ENCODE measurements at regions not wholly inside any gene's neighbourhood (a gene's known extent, or its start where the extent isn't known, plus 50 kb on each side); places are given as distances from the start of the nearest gene placed in this dataset.
A peak's percentile ranks its signal among the peaks of the same experiment; 100 is the strongest.
"Not testable (repeated sequence)": the region's sequence is repeated elsewhere in the genome, so short reads cannot be mapped to it uniquely, and the experiment has no call there.

DNA sequence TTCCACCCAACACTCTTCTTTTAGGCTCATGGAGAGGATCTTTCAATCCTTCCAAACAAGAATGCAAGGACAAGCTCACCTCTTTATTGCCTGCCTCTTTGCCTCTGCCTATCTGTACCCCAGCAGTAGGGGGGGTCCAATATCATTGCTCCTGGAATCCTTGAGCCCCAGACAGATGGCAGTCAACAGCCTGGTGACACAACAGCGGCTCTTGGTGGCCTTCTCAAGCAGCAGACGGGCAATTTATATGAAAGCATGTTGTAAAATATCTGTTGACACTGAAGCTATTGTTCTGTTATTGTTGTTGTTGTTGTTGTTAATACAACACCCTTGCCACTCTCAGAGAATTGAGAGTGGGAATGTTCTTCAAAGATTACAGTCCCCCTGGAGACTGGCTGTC is 480.0 kb upstream of the CADM1 start:
- DNase-seq, result no peak

DNA sequence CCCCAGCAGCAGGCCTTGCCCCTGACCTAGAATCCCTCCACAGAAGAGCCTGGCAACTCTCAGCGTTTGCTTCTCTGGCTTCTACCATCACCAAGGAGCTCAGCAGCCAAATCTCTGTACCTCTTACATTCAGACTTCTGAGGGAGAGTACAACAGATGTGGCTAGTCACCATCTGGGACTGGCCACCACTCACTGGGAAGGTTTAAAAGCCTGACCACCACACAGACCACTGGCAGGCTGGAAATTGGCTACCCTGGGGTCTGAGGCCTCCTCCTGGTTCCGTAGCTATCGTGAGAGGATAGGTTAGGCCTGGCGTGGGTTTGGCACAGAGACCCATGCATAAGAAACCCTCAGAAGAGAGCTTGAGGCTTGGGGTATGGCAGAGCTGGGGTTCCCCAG is 478.5 kb upstream of the CADM1 start:
- DNase-seq, result no peak

DNA sequence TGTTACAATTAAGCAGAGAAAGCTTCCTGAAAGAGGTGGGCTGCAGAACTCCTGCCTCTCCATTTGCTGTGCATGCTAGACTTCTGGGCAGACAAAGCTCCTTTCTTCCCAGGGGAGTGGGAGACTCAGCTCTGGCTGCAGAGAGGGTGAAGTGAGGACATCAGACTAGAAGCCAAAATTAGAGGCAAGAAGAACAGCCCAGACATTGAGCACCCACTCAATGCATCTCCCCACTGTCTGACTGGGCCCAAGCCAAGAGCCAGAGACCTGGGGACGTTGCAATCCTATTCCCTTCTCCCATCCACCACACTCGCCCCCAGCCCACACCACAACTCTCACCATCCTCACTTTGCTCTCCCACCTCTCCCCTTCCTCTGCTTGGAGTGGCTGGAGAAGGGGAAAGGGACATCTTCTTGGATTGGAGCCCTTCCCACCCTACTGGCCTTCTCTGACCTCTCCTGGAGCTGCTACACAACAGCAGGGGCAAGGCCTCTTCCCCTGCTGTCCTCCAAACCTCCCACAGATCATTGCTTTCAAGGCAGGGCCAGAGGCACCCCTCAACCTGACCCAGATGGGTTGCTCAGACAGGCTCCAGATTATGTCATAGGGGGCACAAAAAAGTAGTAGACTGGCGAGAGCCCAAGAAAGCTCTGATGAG is 477.7 kb upstream of the CADM1 start:
- DNase-seq, result no peak

DNA sequence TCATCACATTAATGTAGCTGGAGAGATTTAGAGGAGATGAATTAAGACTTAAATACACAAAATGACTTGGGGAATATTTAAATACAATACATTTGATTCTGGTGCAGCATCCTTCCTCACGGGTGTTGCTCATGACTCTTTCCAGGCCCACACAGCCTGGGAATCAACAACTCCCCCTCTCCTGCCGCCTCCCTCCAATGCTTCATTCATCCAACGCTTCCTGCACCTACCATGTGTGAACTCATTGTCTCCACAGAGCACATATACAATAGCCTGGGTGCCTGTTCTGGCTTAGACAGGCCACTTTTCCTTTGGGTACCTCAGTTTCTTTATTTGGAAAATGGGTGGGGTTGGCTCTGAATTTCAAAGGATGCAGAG is 476.9 kb upstream of the CADM1 start:
- no peak for DNase-seq

DNA sequence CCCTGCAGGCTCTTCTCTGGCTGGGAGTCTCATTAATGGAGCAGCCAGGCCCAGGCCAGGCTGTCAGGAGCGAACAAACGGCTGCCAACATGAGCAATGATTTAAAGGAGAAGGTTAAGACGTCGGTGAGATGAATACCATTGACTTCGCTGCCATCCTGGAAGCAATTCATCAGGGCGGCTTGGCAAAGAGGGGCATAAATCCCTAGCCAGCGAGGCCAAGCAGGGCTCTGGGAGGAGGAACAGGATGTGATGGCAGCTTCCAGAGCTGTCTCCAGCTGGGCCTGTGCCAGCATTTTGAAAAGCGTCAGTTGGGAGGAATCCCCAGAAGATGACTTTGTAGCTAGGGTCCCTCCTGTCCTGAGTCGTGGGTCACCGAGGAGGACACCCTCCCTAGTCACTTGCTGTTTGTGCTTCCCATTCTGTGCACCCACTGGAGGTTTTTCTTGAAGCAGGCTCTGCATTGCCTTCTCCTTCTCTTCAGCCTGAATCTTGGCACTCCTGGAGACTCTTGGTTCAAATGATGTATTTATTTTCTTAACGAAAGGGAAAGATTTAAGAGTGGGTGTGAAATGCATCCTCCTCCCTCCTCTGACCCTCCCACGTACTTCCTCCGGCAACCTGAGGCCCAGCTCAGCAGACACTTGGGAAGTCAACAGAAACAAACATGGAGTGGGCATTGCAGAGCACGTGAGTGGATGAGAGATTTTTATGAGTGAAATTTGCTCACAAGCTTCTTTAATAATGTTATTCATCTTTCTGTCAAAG is 476.3 kb upstream of the CADM1 start:
- DNase-seq, result no peak

DNA sequence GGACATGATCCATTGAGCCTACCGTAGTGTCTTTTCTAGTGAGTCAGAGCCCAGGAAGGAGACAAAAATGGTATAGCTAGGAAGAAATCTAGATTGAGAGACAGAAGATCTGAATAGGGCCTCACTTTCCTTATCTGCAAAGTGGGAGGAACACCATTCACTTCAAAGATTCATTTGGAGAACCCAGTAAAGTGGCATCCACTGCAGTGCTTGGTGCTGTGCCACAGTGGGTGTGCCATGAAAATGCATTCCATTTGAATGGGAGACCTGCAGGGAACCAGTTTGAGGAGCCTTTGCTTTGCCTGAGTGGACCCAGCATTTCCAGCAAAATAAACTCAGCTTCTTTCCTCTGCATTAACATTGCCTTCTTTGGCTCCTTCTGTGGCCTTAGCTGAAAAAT is 470.5 kb upstream of the CADM1 start:
- no peak for DNase-seq

DNA sequence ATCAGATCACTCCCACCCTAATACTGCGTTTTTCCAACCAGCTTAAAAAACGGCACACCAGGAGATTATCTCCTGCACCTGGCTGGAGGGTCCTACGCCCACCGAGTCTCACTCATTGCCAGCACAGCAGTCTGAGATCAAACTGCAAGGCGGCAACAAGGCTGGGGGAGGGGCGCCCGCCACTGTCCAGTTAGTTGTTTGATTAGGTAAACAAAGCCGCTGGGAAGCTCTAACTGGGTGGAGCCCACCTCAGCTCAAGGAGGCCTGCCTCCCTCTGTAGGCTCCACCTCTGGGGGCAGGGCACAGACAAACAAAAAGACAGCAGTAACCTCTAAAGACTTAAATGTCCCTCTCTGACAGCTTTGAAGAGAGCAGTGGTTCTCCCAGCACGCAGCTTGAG is 463.0 kb upstream of the CADM1 start:
- DNase-seq, result not testable (repeated sequence)

DNA sequence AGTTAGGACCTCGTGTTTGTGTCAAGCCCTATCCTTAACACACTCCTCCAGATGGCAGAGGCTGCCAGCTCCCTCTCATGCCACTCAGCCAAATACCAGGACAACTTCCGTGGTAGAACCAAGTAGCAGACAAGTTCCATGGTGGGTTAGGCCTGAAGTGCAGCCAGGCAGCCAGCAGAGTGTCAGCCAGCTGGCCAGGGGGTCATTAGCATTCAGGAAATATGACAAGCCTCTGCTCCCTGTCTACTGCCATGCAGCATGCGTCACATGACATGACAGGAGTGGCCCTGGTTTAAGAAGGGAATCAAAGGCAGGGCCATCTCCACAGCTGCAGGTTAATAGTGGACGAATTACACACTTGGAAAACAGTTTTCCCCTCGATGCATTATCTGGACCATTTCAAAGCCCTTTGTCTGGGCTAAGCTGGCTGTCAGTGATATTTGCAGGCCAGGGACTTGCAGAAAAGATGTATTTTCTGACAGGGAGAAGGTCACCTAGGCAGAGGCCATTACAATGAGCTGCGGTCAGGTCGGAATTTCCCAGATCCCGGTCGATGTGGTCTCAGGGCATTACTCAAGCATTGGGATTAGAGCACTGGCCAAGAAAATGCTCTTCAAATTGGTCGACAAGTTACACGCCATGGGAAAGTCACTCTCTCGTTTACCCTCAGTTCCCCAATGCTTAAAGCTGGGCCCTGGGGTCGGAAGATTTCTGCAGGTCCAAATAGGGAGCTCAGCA is 461.7 kb upstream of the CADM1 start:
- DNase-seq, result no peak

DNA sequence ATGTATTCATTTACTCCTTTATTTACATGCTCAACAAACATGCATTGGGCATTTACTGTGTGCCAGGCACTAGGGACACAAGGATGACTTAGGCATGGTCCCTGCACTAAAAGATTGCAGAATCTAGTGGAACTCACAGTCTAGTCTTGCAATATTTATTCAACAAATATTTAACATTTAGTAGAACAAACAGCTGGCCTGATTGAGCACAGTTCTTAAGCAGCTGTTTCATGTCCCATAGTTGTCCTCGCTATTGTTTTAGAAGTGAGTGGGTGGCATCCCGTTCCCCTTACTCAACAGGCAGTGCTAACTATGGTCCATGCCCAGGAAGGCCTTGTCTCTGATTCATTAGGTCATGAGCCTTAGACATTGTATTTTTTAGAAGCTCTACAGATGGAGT is 459.9 kb upstream of the CADM1 start:
- DNase-seq, result no peak

DNA sequence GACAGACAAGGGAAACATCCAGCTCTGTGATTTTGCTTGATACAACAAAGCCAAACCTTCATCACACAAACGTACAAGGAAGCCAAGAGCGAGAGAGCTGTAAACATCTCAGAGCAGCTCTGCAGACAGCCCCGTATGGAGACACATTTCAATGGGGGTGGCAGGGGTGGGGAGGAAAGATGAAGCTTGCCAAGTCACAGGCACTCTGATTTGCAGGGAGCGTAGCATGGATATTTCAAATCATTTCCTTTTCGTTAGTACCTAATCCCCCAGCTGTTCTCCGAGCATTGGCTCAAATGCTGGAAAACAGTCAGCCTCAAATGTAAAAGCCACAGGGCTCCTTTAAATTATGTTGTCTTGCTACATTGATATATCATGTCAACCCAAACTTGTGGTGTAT is 458.9 kb upstream of the CADM1 start:
- no peak for DNase-seq

DNA sequence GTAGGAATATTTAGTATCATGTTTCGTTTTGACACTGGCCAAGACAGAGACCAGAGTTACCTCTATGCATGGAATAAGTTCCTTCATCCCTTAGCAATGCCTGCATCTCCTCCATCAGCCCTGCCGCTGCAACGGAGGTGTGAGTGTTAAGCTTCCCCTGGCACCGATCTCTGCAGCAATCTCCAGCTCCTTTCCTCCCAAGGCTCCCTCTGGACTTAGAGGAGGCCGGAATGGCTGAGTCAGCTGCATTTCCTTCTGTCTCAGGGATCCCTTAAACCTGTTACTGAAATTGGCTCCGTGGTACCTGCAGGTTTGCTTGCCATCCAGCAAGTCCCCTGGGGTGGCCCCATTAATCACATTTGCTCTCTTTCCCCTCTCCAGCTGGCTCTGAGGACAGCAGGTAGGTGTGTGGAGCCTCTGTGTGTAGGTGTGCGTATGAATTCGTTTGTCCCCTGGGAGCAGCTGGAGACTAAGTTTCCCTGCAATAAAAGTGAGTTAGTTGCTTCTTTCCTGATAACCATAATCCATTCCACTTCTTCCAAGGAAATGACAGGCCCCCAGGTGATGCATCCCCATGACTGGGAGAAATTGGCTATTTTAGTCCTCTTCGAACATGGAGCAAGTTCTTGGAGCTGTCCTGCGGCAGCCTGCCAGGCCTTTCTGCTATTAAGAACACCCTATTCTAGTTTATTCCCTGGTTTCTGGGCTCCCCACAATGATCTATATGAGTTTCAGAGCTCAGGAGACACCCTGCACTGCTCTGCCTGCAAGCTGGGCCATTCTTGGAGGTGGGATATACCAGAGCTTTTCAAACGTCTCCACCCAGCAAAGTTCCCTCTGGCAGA is 457.2 kb upstream of the CADM1 start:
- DNase-seq, result no peak

DNA sequence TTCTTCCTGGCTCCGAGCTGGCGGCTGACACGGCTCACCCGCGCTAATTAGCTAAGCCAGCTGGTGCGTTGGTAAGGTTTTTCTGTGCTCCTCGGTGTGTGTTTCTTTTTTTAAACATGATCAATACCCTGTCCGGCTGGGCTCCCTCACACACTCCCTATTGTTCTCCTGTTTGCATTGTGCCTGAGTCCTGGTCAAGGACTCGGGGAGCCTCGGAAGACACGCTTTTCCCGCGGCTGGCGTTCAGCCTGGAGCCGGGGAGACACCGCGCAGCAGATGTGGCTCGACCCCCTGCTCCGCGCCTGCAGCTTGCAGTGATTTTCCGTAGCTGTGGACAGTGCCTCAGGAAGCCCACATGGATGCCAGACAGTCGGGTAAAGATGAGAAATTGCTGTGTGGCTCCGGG is 454.9 kb upstream of the CADM1 start:
- no peak for DNase-seq

DNA sequence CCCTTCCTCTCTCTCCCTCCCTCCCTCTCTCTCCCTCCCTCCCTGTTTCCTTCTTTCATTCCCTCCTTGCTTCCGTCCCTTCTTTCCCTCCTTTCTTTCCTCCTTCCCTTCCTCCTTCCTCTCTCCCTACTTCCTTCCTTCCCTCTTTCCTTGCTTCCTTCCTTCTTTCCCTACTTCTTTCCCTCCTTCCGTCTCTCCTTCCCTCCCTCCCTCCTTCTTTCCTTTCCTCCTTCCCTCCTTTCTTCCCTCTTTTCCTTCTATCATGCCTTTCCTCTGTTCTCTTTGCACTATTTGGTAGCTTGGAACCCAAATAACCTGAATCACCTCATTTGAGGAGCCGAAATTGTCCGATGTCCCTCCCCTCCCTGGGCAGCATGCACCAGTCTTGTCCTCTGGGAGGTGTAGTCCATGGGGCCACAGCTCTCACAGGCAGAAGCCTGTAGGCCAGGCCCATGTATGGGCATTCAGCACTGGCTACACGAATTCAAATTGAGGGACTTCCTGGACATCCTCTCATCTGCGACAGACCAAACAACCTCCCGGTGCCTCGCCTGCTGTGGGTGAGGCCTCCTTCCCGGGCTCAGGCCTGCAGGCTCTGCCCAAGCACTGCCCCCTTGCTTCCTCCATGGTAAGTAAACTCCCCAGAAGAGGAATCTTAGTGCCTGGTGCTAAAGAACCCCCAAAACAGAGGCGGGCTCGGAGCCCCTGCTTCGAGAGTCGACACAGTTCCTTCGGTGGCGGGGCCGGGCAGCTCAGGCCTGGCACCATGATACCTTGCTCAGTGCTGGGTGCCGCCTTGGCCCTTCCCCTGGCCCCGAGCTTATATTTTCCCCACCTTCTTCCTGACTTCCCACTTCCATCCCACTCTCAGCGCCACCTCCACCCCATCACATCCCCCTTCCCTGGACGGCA is 454.1 kb upstream of the CADM1 start:
- no peak for DNase-seq

DNA sequence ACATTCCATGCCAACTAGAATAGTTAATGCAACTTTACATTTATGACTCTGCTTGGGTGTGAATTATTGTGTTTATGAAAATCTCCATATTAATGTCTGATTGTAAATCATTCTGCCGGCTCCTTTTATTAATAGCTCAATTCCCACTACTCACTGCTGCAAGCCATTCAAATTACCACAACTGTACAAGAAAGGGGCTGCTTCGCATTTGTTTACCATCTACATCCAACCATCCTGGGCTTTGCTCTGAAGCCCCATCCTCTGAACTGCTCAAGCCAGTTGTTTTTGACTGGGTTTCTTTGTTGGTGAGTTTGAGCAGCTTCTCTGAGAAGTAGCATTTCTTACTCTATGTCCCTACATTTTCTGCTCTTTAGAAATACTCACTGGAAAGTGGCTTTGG is 451.6 kb upstream of the CADM1 start:
- DNase-seq, result no peak

DNA sequence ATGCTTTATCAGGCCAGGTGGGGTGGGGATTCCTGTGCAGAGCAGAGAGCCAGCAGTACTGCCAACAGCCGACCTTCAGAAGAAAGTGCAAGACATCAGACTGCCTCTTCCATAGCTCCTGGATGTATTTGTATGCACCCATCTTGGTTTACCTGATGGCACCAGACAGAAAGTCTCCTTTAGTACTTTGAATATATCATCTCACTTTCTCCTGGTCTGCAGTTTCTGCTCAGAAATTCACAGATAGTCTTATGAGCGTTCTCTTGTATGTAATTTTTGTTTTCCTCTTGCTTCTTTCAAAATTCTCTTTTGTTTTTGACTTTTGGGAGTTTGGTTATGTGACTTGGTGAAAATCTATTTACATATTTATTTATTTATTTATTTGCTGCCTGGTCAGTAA is 446.4 kb upstream of the CADM1 start:
- DNase-seq, result no peak

DNA sequence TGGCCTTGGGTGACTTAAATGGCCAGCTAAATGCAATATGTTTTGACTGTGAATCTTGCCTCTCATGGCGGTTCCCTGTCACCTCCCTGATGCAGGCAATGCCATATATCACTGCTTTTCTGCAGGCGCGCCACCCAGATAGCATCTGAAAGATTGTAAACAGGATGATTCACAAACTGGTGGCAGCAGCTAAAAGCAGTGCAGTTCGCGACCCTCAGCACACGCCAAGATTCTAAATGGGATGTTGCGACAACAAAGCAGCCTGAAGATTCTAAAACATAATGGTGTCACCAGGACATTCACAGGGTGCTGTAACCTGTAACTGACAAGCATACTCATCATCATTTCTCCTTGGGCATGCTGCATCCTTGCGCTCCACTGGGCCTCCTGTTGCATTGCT is 440.4 kb upstream of the CADM1 start:
- DNase-seq, result no peak

DNA sequence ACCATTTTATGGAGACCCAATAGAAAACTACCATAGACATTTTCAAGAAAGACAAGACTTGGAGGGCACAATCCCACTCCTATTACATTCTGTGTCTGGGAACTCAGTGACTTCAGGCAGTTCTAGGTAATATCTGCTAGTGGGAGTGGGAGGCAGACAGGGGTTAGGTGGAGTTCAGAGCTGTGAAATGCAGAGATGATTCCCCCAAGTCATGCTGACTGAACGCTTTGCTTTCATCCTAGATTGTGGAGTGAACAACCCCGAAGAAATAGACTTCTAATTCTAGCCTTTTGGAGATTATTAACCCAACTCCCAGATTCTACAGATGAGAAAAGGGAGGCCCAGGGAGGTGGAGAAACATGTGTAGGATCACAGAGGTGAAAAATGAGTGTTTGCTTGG is 437.8 kb upstream of the CADM1 start:
- DNase-seq, result no peak

DNA sequence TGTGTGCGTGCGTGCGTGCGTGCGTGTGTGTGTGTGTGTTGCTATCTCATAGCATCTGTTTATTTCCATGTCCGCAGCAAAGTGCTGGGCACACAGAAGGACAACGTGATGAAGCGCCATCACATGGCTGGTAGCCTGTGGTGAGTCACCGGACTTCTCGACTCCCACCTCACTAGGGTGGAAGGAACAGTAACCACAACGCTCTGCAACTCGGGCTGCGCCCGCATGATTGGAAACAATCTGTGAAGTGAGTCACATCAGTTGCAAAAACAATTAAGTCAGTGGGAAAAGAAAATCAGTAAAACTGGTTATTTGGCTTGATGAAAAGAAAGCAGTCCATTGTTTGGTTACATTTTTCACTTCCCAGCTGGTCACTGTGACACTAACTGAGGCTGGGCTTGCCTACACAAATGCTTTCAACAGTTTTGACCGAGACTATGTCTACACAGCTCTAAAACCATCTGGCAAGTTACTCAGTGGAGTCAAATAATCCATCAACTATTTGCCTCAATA is 437.3 kb upstream of the CADM1 start:
- DNase-seq, result peak; percentile 58

DNA sequence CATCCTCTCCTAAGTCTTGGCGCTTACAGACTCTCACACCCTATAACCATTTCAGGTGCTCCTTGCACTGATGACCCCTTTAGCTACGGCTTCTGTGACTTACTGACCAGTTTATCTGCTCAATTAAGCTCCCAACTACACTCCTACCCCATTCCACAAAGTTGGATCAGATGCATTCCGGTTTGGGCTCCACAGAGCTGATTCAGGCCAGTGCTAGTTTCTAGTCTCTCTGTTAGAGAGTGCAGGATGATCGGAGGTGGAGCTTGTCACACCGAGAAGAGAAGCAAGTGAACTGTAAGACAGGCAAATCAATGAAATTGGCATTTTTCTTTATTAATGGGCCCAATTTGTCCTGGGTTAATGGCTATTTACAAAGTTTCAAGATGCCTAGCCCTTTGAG is 436.8 kb upstream of the CADM1 start:
- DNase-seq, result no peak

DNA sequence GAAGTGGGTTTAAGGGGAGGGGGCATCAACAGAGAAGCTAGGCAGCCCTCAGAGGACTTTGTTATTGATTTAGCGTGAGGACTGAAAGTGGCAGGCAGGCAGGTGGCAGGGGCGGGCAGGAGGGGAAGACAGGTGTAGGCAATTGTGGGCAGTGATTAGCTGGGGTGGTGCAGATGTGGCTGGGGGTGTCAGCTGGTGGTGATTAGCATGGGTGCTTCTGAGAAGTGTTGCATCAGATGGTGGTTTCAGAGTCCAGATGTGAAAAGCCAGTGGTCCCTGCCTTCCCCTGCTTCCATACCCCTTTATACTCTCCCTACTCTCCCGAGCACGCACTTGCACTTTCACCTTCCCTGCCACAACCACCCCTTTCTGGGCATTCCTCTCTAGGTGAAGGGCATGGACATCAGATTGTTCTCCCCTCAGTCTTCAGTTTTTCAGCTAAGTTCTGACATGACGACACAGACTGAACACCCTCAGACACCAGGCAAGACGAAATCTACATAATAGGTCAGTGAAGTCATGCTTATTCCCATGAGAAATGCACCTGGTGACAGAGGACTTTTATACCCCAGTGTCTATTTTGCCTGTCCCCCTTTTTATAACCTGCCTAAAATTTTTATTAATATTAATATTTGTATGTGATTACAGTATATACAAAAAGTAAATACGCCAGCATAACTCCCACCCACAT is 435.7 kb upstream of the CADM1 start:
- no peak for DNase-seq

DNA sequence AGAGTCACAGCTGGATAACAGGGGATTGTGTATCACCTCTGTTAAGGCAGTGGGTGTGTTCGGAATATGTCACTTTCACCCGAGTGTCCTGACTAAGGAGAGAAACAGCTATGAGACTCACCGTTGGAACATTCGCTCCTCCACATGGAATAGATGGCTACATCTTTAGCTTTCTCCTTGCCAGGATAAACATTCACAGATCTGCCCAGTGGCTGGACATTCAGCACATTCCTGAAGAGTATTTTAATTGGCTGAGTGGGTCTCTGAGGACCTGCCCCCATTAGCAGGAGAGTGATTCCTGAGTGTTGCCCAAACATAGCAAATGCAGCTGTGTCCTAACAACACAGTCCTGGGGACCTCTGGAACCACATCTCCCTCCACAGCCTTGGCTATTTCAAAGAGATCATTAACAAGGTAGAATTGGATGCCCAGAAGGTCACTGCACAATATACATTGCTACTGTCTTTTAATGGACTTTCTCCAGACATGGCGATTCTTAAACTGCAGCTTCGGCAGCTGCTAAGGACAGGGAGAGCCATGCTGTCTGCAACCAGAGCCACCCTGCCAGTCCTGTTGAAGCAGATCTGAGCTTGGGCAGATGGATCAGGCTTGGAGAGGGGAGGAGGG is 435.0 kb upstream of the CADM1 start:
- DNase-seq, result no peak

Data from T1000 (cell line).